ENCODE measurements at regions not wholly inside any gene's neighbourhood (a gene's known extent, or its start where the extent isn't known, plus 50 kb on each side); places are given as distances from the start of the nearest gene placed in this dataset.

DNA sequence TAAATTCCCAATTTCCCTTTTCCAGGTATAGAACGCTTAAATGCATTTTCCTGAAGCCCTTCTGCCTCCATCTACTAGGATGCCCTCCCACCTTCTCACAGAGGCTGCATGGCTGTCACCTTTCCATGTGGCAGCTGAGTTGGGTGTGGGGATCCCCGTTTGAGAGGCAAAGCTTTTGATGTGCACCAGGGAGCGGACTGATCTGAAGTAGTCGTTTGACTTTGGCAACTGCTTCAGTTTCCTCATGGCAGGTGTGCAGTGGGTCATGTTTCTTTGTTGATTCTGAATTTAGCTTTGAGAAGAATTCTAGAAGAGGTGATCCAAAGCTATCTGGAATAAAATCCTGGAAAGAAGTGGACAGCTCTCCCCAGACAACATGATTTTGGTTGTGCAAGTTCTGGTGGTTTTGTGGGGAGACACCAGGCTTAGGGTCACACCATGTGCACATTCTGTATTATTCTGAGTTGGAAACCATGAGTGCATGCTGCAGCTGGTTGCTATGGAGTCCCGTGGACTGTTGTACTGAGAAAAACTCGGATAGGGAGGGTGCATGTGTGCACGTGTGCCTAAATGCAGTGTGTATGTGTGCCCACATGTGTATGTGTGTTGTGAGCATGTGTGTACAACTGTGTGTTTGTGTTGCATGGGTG is 63.5 kb downstream of the GADD45G start:
- in situ Hi-C loops (cut with HindIII; ENCODE audit: low pct_ligation_motif_present, low sequenced_read_pairs) = no loop called here
- H3K27ac ChIP-seq = no peak overlapping the region
- no peaks in the 10 kb centered on the region for H3K36me3 ChIP-seq (replicated peaks)
- no peaks in the 10 kb centered on the region for H3K27me3 ChIP-seq (replicated peaks)
- TF ChIP-seq, protein P1, sequence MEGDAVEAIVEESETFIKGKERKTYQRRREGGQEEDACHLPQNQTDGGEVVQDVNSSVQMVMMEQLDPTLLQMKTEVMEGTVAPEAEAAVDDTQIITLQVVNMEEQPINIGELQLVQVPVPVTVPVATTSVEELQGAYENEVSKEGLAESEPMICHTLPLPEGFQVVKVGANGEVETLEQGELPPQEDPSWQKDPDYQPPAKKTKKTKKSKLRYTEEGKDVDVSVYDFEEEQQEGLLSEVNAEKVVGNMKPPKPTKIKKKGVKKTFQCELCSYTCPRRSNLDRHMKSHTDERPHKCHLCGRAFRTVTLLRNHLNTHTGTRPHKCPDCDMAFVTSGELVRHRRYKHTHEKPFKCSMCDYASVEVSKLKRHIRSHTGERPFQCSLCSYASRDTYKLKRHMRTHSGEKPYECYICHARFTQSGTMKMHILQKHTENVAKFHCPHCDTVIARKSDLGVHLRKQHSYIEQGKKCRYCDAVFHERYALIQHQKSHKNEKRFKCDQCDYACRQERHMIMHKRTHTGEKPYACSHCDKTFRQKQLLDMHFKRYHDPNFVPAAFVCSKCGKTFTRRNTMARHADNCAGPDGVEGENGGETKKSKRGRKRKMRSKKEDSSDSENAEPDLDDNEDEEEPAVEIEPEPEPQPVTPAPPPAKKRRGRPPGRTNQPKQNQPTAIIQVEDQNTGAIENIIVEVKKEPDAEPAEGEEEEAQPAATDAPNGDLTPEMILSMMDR (IDR thresholded peaks at IDR 0.05; ENCODE audit: low read depth, low read length, missing control alignments) = no peak
- DNase-seq = no peak
- H3K4me3 ChIP-seq (ENCODE audit: low read depth, low read length) = no peak overlapping the region

DNA sequence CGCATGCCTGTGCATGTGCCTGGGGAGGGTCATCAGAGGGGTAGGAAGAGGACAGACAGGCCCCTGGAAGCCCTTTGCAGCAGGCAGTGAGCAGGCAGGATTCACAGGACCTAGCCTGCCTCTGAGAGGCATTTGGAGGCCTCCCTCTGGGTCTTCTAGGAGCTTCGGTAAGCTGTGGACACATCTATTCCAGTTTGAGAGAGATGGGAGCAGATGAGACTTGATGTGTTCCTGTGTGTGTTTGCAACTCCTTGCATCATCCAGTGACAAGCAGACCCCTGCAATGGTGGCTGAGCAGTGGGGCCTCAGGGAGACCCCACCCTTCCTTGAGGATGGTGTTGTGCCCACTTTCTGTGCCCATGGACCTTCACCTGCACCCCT is 64.0 kb downstream of the GADD45G start:
- H3K27me3 ChIP-seq (replicated peaks) = no peaks in the 10 kb centered on the region
- in situ Hi-C loops (cut with HindIII; ENCODE audit: low pct_ligation_motif_present, low sequenced_read_pairs) = no loop called here
- H3K36me3 ChIP-seq (replicated peaks) = no peaks in the 10 kb centered on the region
- TF ChIP-seq, protein P1 (IDR thresholded peaks at IDR 0.05; ENCODE audit: low read depth, low read length, missing control alignments) = no peak
- H3K4me3 ChIP-seq (ENCODE audit: low read depth, low read length) = no peak overlapping the region
- no peak for DNase-seq
- no peak overlapping the region for H3K27ac ChIP-seq

DNA sequence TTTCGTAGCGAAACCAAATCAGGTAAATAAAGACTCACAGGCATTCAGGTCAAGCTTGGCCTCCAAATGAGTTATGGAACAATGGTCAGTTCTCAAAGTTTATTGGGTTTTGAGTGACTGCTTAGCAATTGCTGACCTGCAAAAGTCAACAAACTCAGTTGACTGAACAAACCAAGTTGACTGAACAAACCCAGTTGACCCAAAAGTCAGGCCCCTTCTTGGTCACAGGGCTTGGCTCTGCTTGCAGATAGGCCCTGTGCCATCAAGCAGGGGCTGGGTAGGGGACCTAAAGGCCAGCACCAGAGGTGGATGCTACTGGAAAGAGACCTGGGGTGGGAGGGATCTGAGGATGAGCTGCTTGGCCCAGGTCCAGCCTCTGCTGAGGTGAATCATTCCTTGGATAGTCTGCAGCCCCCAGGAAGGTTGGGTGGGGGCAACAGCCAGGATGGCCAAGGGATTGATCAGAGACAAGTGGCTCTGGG is 64.6 kb downstream of the GADD45G start:
- no peaks in the 10 kb centered on the region for H3K27me3 ChIP-seq (replicated peaks)
- no peak for DNase-seq
- no peak overlapping the region for H3K4me3 ChIP-seq (ENCODE audit: low read depth, low read length)
- no peaks in the 10 kb centered on the region for H3K36me3 ChIP-seq (replicated peaks)
- H3K27ac ChIP-seq = no peak overlapping the region
- in situ Hi-C loops (cut with HindIII; ENCODE audit: low pct_ligation_motif_present, low sequenced_read_pairs) = no loop called here
- TF ChIP-seq, protein P1 (IDR thresholded peaks at IDR 0.05; ENCODE audit: low read depth, low read length, missing control alignments) = no peak

DNA sequence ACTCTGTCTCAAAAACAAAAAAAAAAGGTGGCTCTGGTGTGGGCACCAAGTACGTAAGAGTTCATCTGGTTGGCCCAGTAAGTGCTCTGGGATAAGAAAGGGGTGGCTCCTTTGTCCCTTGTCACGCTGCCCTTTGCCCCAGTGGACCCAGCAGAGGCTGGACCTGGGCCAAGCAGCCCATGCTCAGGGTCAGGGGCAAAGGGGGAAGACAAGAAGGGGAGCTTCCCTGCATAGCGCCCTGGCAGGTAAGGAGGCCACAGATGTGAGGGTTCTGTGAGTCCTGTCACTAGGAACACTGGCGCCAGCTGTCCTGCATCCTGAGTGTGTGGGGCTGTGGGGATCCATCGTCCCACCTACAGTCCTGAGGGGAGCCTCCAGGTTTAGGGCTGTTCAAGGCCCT is 65.3 kb downstream of the GADD45G start:
- no peak overlapping the region for H3K27ac ChIP-seq
- in situ Hi-C loops (cut with HindIII; ENCODE audit: low pct_ligation_motif_present, low sequenced_read_pairs) = no loop called here
- no peak overlapping the region for H3K4me3 ChIP-seq (ENCODE audit: low read depth, low read length)
- TF ChIP-seq, protein P1 (IDR thresholded peaks at IDR 0.05; ENCODE audit: low read depth, low read length, missing control alignments) = no peak
- no peaks in the 10 kb centered on the region for H3K36me3 ChIP-seq (replicated peaks)
- DNase-seq = no peak
- no peaks in the 10 kb centered on the region for H3K27me3 ChIP-seq (replicated peaks)

DNA sequence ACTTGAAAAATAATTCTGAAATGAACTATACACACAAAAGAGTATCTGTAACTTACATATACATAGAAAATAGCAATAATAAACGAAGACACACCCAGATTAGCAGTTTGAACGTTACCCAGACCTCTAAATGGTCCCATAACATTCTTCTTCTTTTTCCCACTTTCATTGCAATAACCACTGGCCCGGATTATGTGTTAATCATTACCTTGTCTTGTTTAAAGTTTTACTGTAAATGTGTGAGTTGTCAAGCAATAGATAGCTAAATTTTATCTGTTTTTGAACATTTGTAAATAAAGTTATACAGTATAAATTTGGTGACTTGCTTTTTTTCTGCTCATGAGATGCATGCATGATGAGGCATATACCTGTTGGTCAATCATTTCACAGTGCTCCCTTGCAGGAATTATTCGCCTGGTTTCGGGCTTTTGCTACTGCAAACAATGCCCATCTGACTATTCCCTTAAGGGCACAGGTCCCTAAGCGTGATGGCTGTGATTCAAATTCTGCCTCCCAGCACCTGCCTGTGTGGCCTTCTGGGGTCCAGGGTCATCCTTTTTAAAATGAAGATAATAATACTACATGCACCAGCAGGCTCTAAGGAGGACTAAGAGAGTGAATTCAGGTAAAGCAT is 66.1 kb downstream of the GADD45G start:
- H3K27me3 ChIP-seq (replicated peaks) = no peaks in the 10 kb centered on the region
- no peak overlapping the region for H3K27ac ChIP-seq
- no peaks in the 10 kb centered on the region for H3K36me3 ChIP-seq (replicated peaks)
- no peak overlapping the region for H3K4me3 ChIP-seq (ENCODE audit: low read depth, low read length)
- in situ Hi-C loops (cut with HindIII; ENCODE audit: low pct_ligation_motif_present, low sequenced_read_pairs) = no loop called here
- no peak for DNase-seq
- TF ChIP-seq, protein P1 (IDR thresholded peaks at IDR 0.05; ENCODE audit: low read depth, low read length, missing control alignments) = no peak

Measured in brain microvascular endothelial cell (primary cell).